Small intestine (tissue), 7 donors: ENCODE measurements at regions not wholly inside any gene's neighbourhood (a gene's known extent, or its start where the extent isn't known, plus 50 kb on each side); places are given as distances from the start of the nearest gene placed in this dataset.

Source experiments
- DNase-seq, 2 donors: peaks; one replicate each; pipeline versions ENCODE4 v3.0.0 to v3.0.0-alpha.2; 2013
- FAIRE-seq: peaks from 2 replicates; lab custom pipeline; 2012; peaks lifted over from hg19 to GRCh38; lab: Jason Lieb, UNC
- H3K27ac ChIP-seq, 3 donors: one replicate each; pipeline ENCODE4 v1.5.1; 2013; ENCODE audit warnings: low read length in 2 of 3, mild to moderate bottlenecking in 2 of 3, control low read depth in 1 of 3, inconsistent platforms in 1 of 3, low read depth in 1 of 3, moderate library complexity in 1 of 3
- H3K27me3 ChIP-seq, 3 donors: one replicate each; pipeline ENCODE4 v1.6.1; 2013; ENCODE audit warnings: low read length in 3 of 3, inconsistent platforms in 1 of 3; ENCODE audit not compliant: control insufficient read depth in 3 of 3, insufficient read depth in 3 of 3
- H3K36me3 ChIP-seq, 3 donors: one replicate each; pipeline ENCODE4 v1.6.1; 2013; ENCODE audit warnings: low read length in 3 of 3, inconsistent platforms in 1 of 3, low read depth in 1 of 3, mild to moderate bottlenecking in 1 of 3, moderate library complexity in 1 of 3; ENCODE audit not compliant: control insufficient read depth in 3 of 3, insufficient read depth in 2 of 3
- H3K4me1 ChIP-seq, 3 donors: one replicate each; pipeline ENCODE4 v1.6.1; 2013; ENCODE audit warnings: low read length in 2 of 3, inconsistent platforms in 1 of 3, low read depth in 1 of 3, mild to moderate bottlenecking in 1 of 3, moderate library complexity in 1 of 3; ENCODE audit not compliant: control insufficient read depth in 3 of 3, insufficient read depth in 2 of 3
- H3K4me3 ChIP-seq, 3 donors: one replicate each; pipeline ENCODE4 v1.5.1; 2013; ENCODE audit warnings: low read length in 3 of 3, control low read depth in 1 of 3, inconsistent platforms in 1 of 3, low read depth in 1 of 3, mild to moderate bottlenecking in 1 of 3, moderate library complexity in 1 of 3
- H3K9me3 ChIP-seq, 2 donors: one replicate each; pipeline ENCODE4 v1.6.1; 2013; ENCODE audit warnings: low read depth in 1 of 2, low read length in 1 of 2; ENCODE audit not compliant: control insufficient read depth in 2 of 2, insufficient read depth in 1 of 2
- WGBS, 3 donors: extraction: QIAGEN DNeasy Blood & Tissue Kit; methylation state at CpG; one replicate each; pipeline ENCODE4 v1.1.7; 2013; 5-methylcytosine and 5-hydroxymethylcytosine counted together
- donor health status: healthy with polysubstance abuse.
- donor health status: control.
- donor health status: control.
- donor health status: Bipolar disorder and iron deficiency.
- donor health status: healthy.

GRCh38 chr15:47301481-47301880 lies 415.8 kb upstream of the SEMA6D start:
- WGBS, 3 donors = 10 to 40% (median 11%) methylated on average over 3 of the region's 3 CpGs

GRCh38 chr15:47304656-47305055 lies 412.6 kb upstream of the SEMA6D start:
- H3K9me3 ChIP-seq = no peaks in the 10 kb centered on the region

More at GRCh38 chr15:47301481-47301880, 415.8 kb upstream of the SEMA6D start:
- FAIRE-seq (no peak), DNase-seq (peak in 1 of 2 donors; percentile 4)
- no peak overlapping the region for H3K27ac ChIP-seq
- H3K4me3 ChIP-seq = no peak overlapping the region
- no peaks in the 10 kb centered on the region for H3K36me3 ChIP-seq
- H3K9me3 ChIP-seq = no peaks in the 10 kb centered on the region
- H3K27me3 ChIP-seq = no peaks in the 10 kb centered on the region
- H3K4me1 ChIP-seq = no peaks in the 10 kb centered on the region

GRCh38 chr15:47312161-47312560 lies 405.1 kb upstream of the SEMA6D start:
- WGBS, 3 donors = 70 to 83% (median 79%) methylated on average over 3 of the region's 3 CpGs
- Histone ChIP-seq H3K36me3 (no peaks in the 10 kb centered on the region), H3K4me1 (no peaks in the 10 kb centered on the region), H3K4me3 (no peak overlapping the region), H3K9me3 (no peaks in the 10 kb centered on the region), H3K27ac (no peak overlapping the region), H3K27me3 (no peaks in the 10 kb centered on the region)
- no peak for FAIRE-seq
- no peak for DNase-seq

More at GRCh38 chr15:47304656-47305055, 412.6 kb upstream of the SEMA6D start:
- Histone ChIP-seq H3K36me3 (no peaks in the 10 kb centered on the region), H3K27ac (no peak overlapping the region), H3K4me3 (no peak overlapping the region), H3K27me3 (no peaks in the 10 kb centered on the region), H3K4me1 (no peaks in the 10 kb centered on the region)
- no peak for DNase-seq
- no peak for FAIRE-seq

- Histone ChIP-seq H3K4me3 (no peak overlapping the region), H3K36me3 (no peaks in the 10 kb centered on the region), H3K4me1 (no peaks in the 10 kb centered on the region), H3K27me3 (no peaks in the 10 kb centered on the region), H3K27ac (no peak overlapping the region), H3K9me3 (no peaks in the 10 kb centered on the region)
- 65 to 70% (median 65%) methylated on average over 5 of the region's 5 CpGs for WGBS, 3 donors
- FAIRE-seq (no peak), DNase-seq (no peak)
Observed at GRCh38 chr15:47326410-47327333, 390.6 kb upstream of the SEMA6D start.

GRCh38 chr15:47331829-47332393 lies 385.4 kb upstream of the SEMA6D start:
- H3K36me3 ChIP-seq = no peaks in the 10 kb centered on the region
- no peak overlapping the region for H3K4me3 ChIP-seq
- FAIRE-seq = no peak
- 65 to 73% (median 73%) methylated on average over 6 of the region's 6 CpGs for WGBS, 3 donors
- DNase-seq = no peak
- no peaks in the 10 kb centered on the region for H3K27me3 ChIP-seq
- peaks cover 0 to 8% of the 10 kb centered on the region in 2 donors for H3K9me3 ChIP-seq
- H3K27ac ChIP-seq = no peak overlapping the region
- no peaks in the 10 kb centered on the region for H3K4me1 ChIP-seq

- no peak for FAIRE-seq
- Histone ChIP-seq H3K4me1 (no peaks in the 10 kb centered on the region), H3K36me3 (no peaks in the 10 kb centered on the region), H3K27me3 (no peaks in the 10 kb centered on the region), H3K9me3 (peaks cover 0 to 8% of the 10 kb centered on the region in 2 donors), H3K4me3 (no peak overlapping the region), H3K27ac (no peak overlapping the region)
- 48 to 59% (median 52%) methylated on average over 2 of the region's 2 CpGs for WGBS, 3 donors
- DNase-seq = peak in 1 of 2 donors; percentile 2
Observed at GRCh38 chr15:47332481-47332880, 384.8 kb upstream of the SEMA6D start.

- Histone ChIP-seq H3K9me3 (peaks cover 0 to 8% of the 10 kb centered on the region in 2 donors), H3K27me3 (no peaks in the 10 kb centered on the region), H3K27ac (no peak overlapping the region), H3K36me3 (no peaks in the 10 kb centered on the region), H3K4me3 (no peak overlapping the region), H3K4me1 (no peaks in the 10 kb centered on the region)
- WGBS, 3 donors = 72 to 83% (median 75%) methylated on average over 5 of the region's 5 CpGs
- FAIRE-seq (no peak), DNase-seq (no peak)
Observed at GRCh38 chr15:47333734-47334133, 383.6 kb upstream of the SEMA6D start.

- no peak for FAIRE-seq
- 32 to 67% (median 47%) methylated on average over 3 of the region's 3 CpGs for WGBS, 3 donors
Observed at GRCh38 chr15:47334805-47335535, 382.3 kb upstream of the SEMA6D start.

More at GRCh38 chr15:47334805-47335535, 382.3 kb upstream of the SEMA6D start:
- Histone ChIP-seq H3K4me3 (no peak overlapping the region), H3K4me1 (no peaks in the 10 kb centered on the region), H3K9me3 (peaks cover 0 to 8% of the 10 kb centered on the region in 2 donors), H3K36me3 (no peaks in the 10 kb centered on the region), H3K27ac (no peak overlapping the region), H3K27me3 (no peaks in the 10 kb centered on the region)
- DNase-seq = peak in 1 of 2 donors; percentile 35
